Loucy (cell line): ENCODE measurements at regions not wholly inside any gene's neighbourhood (a gene's known extent, or its start where the extent isn't known, plus 50 kb on each side); places are given as distances from the start of the nearest gene placed in this dataset.
A peak's percentile ranks its signal among the peaks of the same experiment; 100 is the strongest.

Experiments used
- H2AFZ ChIP-seq: fragments of 200-600 bp; sonication (generic); 2 replicates; pipeline ENCODE4 v1.6.0; 2016; ENCODE audit warnings: antibody characterized with exemption, mild to moderate bottlenecking, low read length, moderate library complexity
- H3F3A ChIP-seq: fragments of 200-600 bp; 2 replicates; pipeline ENCODE4 v1.6.0; 2016; ENCODE audit warnings: antibody characterized with exemption, low read depth, mild to moderate bottlenecking
- H3K27me3 ChIP-seq: fragments of 200-600 bp; sonication (generic); 2 replicates; pipeline ENCODE4 v1.6.1; 2014; ENCODE audit warnings: low read length, mild to moderate bottlenecking; ENCODE audit not compliant: insufficient read depth, poor library complexity, severe bottlenecking
- H3K36me3 ChIP-seq: fragments of 200-600 bp; sonication (generic); 2 replicates; pipeline ENCODE4 v1.6.1; 2016; ENCODE audit warnings: low read length; ENCODE audit not compliant: insufficient read depth
- H3K4me1 ChIP-seq: fragments of 200-600 bp; sonication (generic); 2 replicates; pipeline ENCODE4 v1.5.1; 2014; ENCODE audit warnings: low read length, mild to moderate bottlenecking; ENCODE audit not compliant: insufficient read depth, poor library complexity, severe bottlenecking
- H3K4me2 ChIP-seq: fragments of 200-600 bp; sonication (generic); 2 replicates; pipeline ENCODE4 v1.6.0; 2014; ENCODE audit warnings: antibody characterized with exemption, low read length, low read depth, mild to moderate bottlenecking; ENCODE audit not compliant: poor library complexity, severe bottlenecking
- H3K4me3 ChIP-seq: fragments of 200-600 bp; sonication (generic); 2 replicates; pipeline ENCODE4 v1.5.1; 2014; ENCODE audit warnings: low read length, mild to moderate bottlenecking, mixed read lengths; ENCODE audit not compliant: poor library complexity, severe bottlenecking
- H3K79me2 ChIP-seq: fragments of 200-600 bp; sonication (generic); 2 replicates; pipeline ENCODE4 v1.6.1; 2014; ENCODE audit warnings: low read length; ENCODE audit not compliant: insufficient read depth
- H3K9ac ChIP-seq: fragments of 200-600 bp; sonication (generic); 2 replicates; pipeline ENCODE4 v1.6.0; 2014; ENCODE audit warnings: mild to moderate bottlenecking, low read depth, low read length, moderate library complexity; ENCODE audit not compliant: poor library complexity, severe bottlenecking
- H3K9me2 ChIP-seq: fragments of 200-600 bp; sonication (generic); replicated peaks from 2 replicates; pipeline ENCODE4 v1.6.1; 2016; ENCODE audit warnings: low read depth, low read length, mixed read lengths
- H3K9me3 ChIP-seq: fragments of 200-600 bp; sonication (generic); 2 replicates; pipeline ENCODE4 v1.6.1; 2014; ENCODE audit warnings: mild to moderate bottlenecking, antibody characterized with exemption, low read length, low read depth; ENCODE audit not compliant: insufficient read depth
- H4K20me1 ChIP-seq: fragments of 200-600 bp; sonication (generic); 2 replicates; pipeline ENCODE4 v1.6.0; 2014; ENCODE audit warnings: antibody characterized with exemption, low read length, mild to moderate bottlenecking; ENCODE audit not compliant: insufficient read depth, poor library complexity, severe bottlenecking
- CTCF ChIP-seq: fragments of 200-600 bp; sonication (generic); conservative IDR thresholded peaks from 2 replicates; pipeline ENCODE4 v1.5.1; 2014; ENCODE audit warnings: mild to moderate bottlenecking, antibody characterized with exemption, low read length
- EZH2phosphoT487 ChIP-seq: fragments of 200-600 bp; IDR thresholded peaks from 2 replicates; pipeline ENCODE4 v1.6.1; 2018; ENCODE audit warnings: antibody characterized with exemption, mild to moderate bottlenecking, moderate library complexity, borderline replicate concordance

GRCh38 chr12:88805692-88806091, 225.4 kb upstream of the KITLG start:
- Histone ChIP-seq H3K4me3 (peak overlapping the region; percentile 29), H3K36me3 (no peaks in the 10 kb centered on the region), H3K9me3 (0 out of 2 replicates have a peak, but pooled peaks cover 2% of the 10 kb centered on the region), H3K9me2 (no peaks in the 10 kb centered on the region), H3K9ac (peak overlapping the region; percentile 32), H3F3A (no peaks in the 10 kb centered on the region), H3K4me1 (peaks cover 59% of the 10 kb centered on the region), H4K20me1 (no peaks in the 10 kb centered on the region), H2AFZ (peak overlapping the region; percentile 15; the same call in 1 of the 2 replicates), H3K4me2 (peak overlapping the region; percentile 59), H3K79me2 (no peaks in the 10 kb centered on the region), H3K27me3 (no peaks in the 10 kb centered on the region)
- TF ChIP-seq CTCF (no peak), EZH2phosphoT487 (no peak)

GRCh38 chr12:88805286-88805685, 225.0 kb upstream of the KITLG start:
- H3F3A ChIP-seq = no peaks in the 10 kb centered on the region
- no peaks in the 10 kb centered on the region for H3K36me3 ChIP-seq
- H2AFZ ChIP-seq = no peak overlapping the region
- H3K4me1 ChIP-seq = peaks cover 55% of the 10 kb centered on the region
- H3K9me2 ChIP-seq = no peaks in the 10 kb centered on the region
- H3K9me3 ChIP-seq = 0 out of 2 replicates have a peak, but pooled peaks cover 5% of the 10 kb centered on the region
- no peaks in the 10 kb centered on the region for H4K20me1 ChIP-seq
- no peaks in the 10 kb centered on the region for H3K79me2 ChIP-seq
- peak overlapping the region; percentile 29 for H3K4me3 ChIP-seq
- peak overlapping the region; percentile 59 for H3K4me2 ChIP-seq
- no peaks in the 10 kb centered on the region for H3K27me3 ChIP-seq
- H3K9ac ChIP-seq = peak overlapping the region; percentile 27
- TF ChIP-seq EZH2phosphoT487 (no peak), CTCF (no peak)

- Histone ChIP-seq H3K9me3 (0 out of 2 replicates have a peak, but pooled peaks cover 13% of the 10 kb centered on the region), H3F3A (no peaks in the 10 kb centered on the region), H3K9ac (no peak overlapping the region), H3K79me2 (no peaks in the 10 kb centered on the region), H4K20me1 (no peaks in the 10 kb centered on the region), H2AFZ (no peak overlapping the region), H3K9me2 (no peaks in the 10 kb centered on the region), H3K4me2 (no peak overlapping the region), H3K4me3 (no peak overlapping the region), H3K27me3 (no peaks in the 10 kb centered on the region), H3K4me1 (peaks cover 28% of the 10 kb centered on the region), H3K36me3 (no peaks in the 10 kb centered on the region)
- no peak for TF ChIP-seq CTCF
- no peak for TF ChIP-seq EZH2phosphoT487
Measured at GRCh38 chr12:88802096-88802706, 221.9 kb upstream of the KITLG start.
